Calu3 (cell line): ENCODE measurements at regions not wholly inside any gene's neighbourhood (a gene's known extent, or its start where the extent isn't known, plus 50 kb on each side); places are given as distances from the start of the nearest gene placed in this dataset.
"Not testable (repeated sequence)": the region's sequence is repeated elsewhere in the genome, so short reads cannot be mapped to it uniquely, and the experiment has no call there.

ENCODE experiments used
- BruUV-seq: library from RNA; stranded (reverse); fragments of 400-500 nt; replicated peaks from 2 replicates; lab custom pipeline; 2021; lab: Mats Ljungman, UMichigan
- CTCF ChIA-PET: fragments of 300-600 bp; sonication (Branson Sonifier 250); formaldehyde crosslinking; loops from one replicate; lab custom pipeline; 2022; ENCODE audit warnings: antibody characterized with exemption; lab: Charles Lee
- DNase-seq: peaks from one replicate; pipeline ENCODE4 v3.0.0; 2022
- H3K27ac Mint-ChIP-seq: one replicate; pipeline ENCODE4 v1.8.0; 2022; ENCODE audit warnings: mixed read lengths; ENCODE audit not compliant: unreplicated experiment
- H3K27me3 Mint-ChIP-seq: one replicate; pipeline ENCODE4 v1.8.0; 2022; ENCODE audit warnings: mixed read lengths; ENCODE audit not compliant: unreplicated experiment
- H3K36me3 Mint-ChIP-seq: one replicate; pipeline ENCODE4 v1.8.0; 2022; ENCODE audit warnings: mild to moderate bottlenecking, moderate library complexity, mixed read lengths; ENCODE audit not compliant: insufficient read depth, unreplicated experiment
- H3K4me1 Mint-ChIP-seq: one replicate; pipeline ENCODE4 v1.8.0; 2022; ENCODE audit warnings: mild to moderate bottlenecking, low read depth, mixed read lengths; ENCODE audit not compliant: unreplicated experiment
- H3K4me3 Mint-ChIP-seq: one replicate; pipeline ENCODE4 v1.8.0; 2022; ENCODE audit warnings: mild to moderate bottlenecking, low read depth, moderate library complexity, mixed read lengths; ENCODE audit not compliant: unreplicated experiment
- H3K9me3 Mint-ChIP-seq: one replicate; pipeline ENCODE4 v1.8.0; 2022; ENCODE audit warnings: low read depth, mixed read lengths; ENCODE audit not compliant: unreplicated experiment
- CTCF ChIP-seq: fragments of 200-600 bp; IDR thresholded peaks from one replicate; pipeline ENCODE4 v1.8.0; 2022; ENCODE audit warnings: antibody characterized with exemption; ENCODE audit not compliant: unreplicated experiment
- intact Hi-C: fragments of 100-400 bp; cut with micrococcal nuclease; formaldehyde crosslinking; loops from one replicate; pipeline ENCODE4 v1.10.0; 2022; ENCODE audit not compliant: unreplicated experiment

GRCh38 chr3:65262548-65262947 is 574.7 kb upstream of the ADAMTS9 start:
- TF ChIP-seq CTCF, result no peak
- no peaks in the 10 kb centered on the region for H3K4me1 Mint-ChIP-seq
- H3K27ac Mint-ChIP-seq, result no peak overlapping the region
- intact Hi-C loops, result no loop called here
- DNase-seq, result no peak
- CTCF ChIA-PET, result no interaction called here
- H3K4me3 Mint-ChIP-seq, result no peak overlapping the region
- H3K36me3 Mint-ChIP-seq, result no peaks in the 10 kb centered on the region
- no peaks in the 10 kb centered on the region for H3K9me3 Mint-ChIP-seq
- no TSS peak for BruUV-seq
- H3K27me3 Mint-ChIP-seq, result peaks cover 14% of the 10 kb centered on the region

DNA sequence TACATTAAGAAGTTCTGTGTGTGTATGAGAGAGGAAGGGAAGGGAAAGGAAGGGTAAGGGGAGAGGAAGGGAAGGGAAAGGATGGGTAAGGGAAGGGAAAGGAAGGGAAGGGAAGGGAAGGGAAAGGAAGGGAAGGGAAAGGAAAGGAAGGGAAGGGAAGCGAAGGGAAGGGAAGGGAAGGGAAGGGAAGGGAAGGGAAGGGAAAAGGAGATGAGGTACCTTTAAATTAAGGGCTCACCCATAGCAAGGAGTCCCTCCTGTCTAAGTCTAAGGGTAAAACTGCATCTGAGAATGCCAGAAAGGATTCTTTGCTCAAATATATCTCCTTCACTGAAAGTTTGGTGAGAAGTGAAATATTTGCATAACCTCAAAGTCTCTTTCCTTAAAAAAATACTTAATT is 572.1 kb upstream of the ADAMTS9 start:
- BruUV-seq, result no TSS peak
- no peaks in the 10 kb centered on the region for H3K36me3 Mint-ChIP-seq
- intact Hi-C loops, result no loop called here
- no peaks in the 10 kb centered on the region for H3K4me1 Mint-ChIP-seq
- peaks cover 14% of the 10 kb centered on the region for H3K27me3 Mint-ChIP-seq
- H3K4me3 Mint-ChIP-seq, result no peak overlapping the region
- no peak overlapping the region for H3K27ac Mint-ChIP-seq
- no peak for TF ChIP-seq CTCF
- no peak for DNase-seq
- CTCF ChIA-PET, result interaction anchor here (1.2 kb wide), 1 partner anchor 10 kb away, joined by 3 read pairs; no protein-coding TSS in a partner anchor
- H3K9me3 Mint-ChIP-seq, result peaks cover 2% of the 10 kb centered on the region

GRCh38 chr3:65252914-65253313 is 565.1 kb upstream of the ADAMTS9 start:
- H3K27me3 Mint-ChIP-seq, result peaks cover 30% of the 10 kb centered on the region
- H3K4me1 Mint-ChIP-seq, BruUV-seq, H3K27ac Mint-ChIP-seq, intact Hi-C loops, H3K9me3 Mint-ChIP-seq, H3K4me3 Mint-ChIP-seq, CTCF ChIA-PET, H3K36me3 Mint-ChIP-seq, DNase-seq: not testable (repeated sequence)

DNA sequence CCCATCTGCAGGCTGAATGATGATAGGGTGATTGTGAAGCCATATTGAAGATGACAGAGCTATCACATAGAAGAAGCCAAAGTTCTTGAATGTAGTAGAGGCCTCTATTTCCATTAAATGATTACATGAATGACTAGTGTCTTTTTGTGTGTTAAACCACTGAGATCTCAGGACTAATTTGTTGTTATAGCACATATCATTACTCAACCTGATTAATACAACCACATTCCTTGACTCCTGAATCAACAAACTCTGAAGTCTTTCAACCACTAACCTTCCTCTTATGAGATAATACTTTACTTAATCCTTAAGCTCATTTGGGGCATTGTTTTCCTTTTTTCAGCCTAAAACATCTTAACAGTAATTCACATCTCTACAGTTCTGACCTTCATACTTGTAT is 564.5 kb upstream of the ADAMTS9 start:
- intact Hi-C loops, result no loop called here
- Mint-ChIP-seq H3K4me3 (no peak overlapping the region), H3K9me3 (peaks cover 5% of the 10 kb centered on the region), H3K4me1 (peaks cover 9% of the 10 kb centered on the region), H3K36me3 (no peaks in the 10 kb centered on the region), H3K27me3 (peaks cover 30% of the 10 kb centered on the region), H3K27ac (no peak overlapping the region)
- no peak for DNase-seq
- CTCF ChIA-PET, result no interaction called here
- no peak for TF ChIP-seq CTCF
- no TSS peak for BruUV-seq

- CTCF ChIA-PET, result no interaction called here
- TF ChIP-seq CTCF, result no peak
- H3K9me3 Mint-ChIP-seq, result peaks cover 5% of the 10 kb centered on the region
- H3K4me3 Mint-ChIP-seq, result no peak overlapping the region
- BruUV-seq, result no TSS peak
- intact Hi-C loops, result no loop called here
- peaks cover 30% of the 10 kb centered on the region for H3K27me3 Mint-ChIP-seq
- DNase-seq, result no peak
- no peak overlapping the region for H3K27ac Mint-ChIP-seq
- H3K36me3 Mint-ChIP-seq, result no peaks in the 10 kb centered on the region
- H3K4me1 Mint-ChIP-seq, result peaks cover 9% of the 10 kb centered on the region
These were observed 563.6 kb upstream of the ADAMTS9 start for GRCh38 chr3:65251375-65251774.
